HCT116 (cell line): ENCODE measurements at regions not wholly inside any gene's neighbourhood (a gene's known extent, or its start where the extent isn't known, plus 50 kb on each side); places are given as distances from the start of the nearest gene placed in this dataset.

ENCODE experiments used
- ATAC-seq: fragments of 200-7000 bp; cut with Tn5 transposase; 2 replicates; pipeline ENCODE4 v1.9.1; 2020; ENCODE audit warnings: mild to moderate bottlenecking, moderate library complexity
- BruUV-seq: library from RNA; stranded (reverse); fragments of 400-500 nt; replicated peaks from 2 replicates; lab custom pipeline; 2021; lab: Mats Ljungman, UMichigan
- CTCF ChIA-PET: fragments of 300-600 bp; sonication (Branson Sonifier 250); formaldehyde crosslinking; loops from one replicate; lab custom pipeline; 2021; ENCODE audit warnings: antibody characterized with exemption; lab: Charles Lee
- POLR2A ChIA-PET: fragments of 300-600, 350-600 bp; sonication (Branson Sonifier 250); formaldehyde crosslinking; loops from one replicate; lab custom pipeline; 2021; ENCODE audit warnings: antibody characterized with exemption; lab: Charles Lee
- RAD21 ChIA-PET, 2 experiments: fragments of 300-600 bp; sonication (Branson Sonifier 250); formaldehyde crosslinking; loops; one replicate each; lab custom pipeline; 2023; ENCODE audit warnings: low total read pairs in 2 of 2; ENCODE audit not compliant: uncharacterized antibody in 2 of 2, unreplicated experiment in 2 of 2, low non-redundant PET in 1 of 2; lab: Charles Lee
- DNase-seq: peaks from one replicate; pipeline ENCODE4 v3.0.0-alpha.2; 2010; ENCODE audit warnings: low read depth, low spot score
- H2AFZ ChIP-seq: fragments of 200-600 bp; shearing (Covaris generic), sonication (generic); 2 replicates; pipeline ENCODE4 v1.6.1; 2017; ENCODE audit warnings: low read depth, mixed run types, mixed read lengths, antibody characterized with exemption, low read length; ENCODE audit not compliant: poor library complexity, severe bottlenecking
- H3K27ac ChIP-seq: 2 replicates; pipeline ENCODE4 v1.5.1; 2012; ENCODE audit warnings: low read depth, low read length
- H3K27me3 ChIP-seq: fragments of 200-600 bp; sonication (generic); 2 replicates; pipeline ENCODE4 v1.6.1; 2016; ENCODE audit warnings: mixed run types, low read length, mixed read lengths; ENCODE audit not compliant: insufficient read depth
- H3K36me3 ChIP-seq, 2 experiments: fragments of 200-500 bp in 1 of 2; fragments of 200-600 bp in 1 of 2; sonication (Bioruptor generic) in 1 of 2; sonication (generic) in 1 of 2; 2 replicates each; pipeline versions ENCODE4 v1.5.1 to v1.6.1; 2014 to 2016; ENCODE audit warnings: low read length in 2 of 2, inconsistent platforms in 1 of 2, mixed read lengths in 1 of 2, mixed run types in 1 of 2; ENCODE audit not compliant: insufficient read depth in 2 of 2, control insufficient read depth in 1 of 2
- H3K4me1 ChIP-seq, 2 experiments: fragments of 200-600 bp in 1 of 2; sonication (generic) in 1 of 2; 2 replicates each; pipeline versions ENCODE4 v1.5.1 to v1.6.1; 2012 to 2017; ENCODE audit warnings: low read length in 2 of 2, inconsistent platforms in 1 of 2, mild to moderate bottlenecking in 1 of 2, mixed read lengths in 1 of 2, mixed run types in 1 of 2, moderate library complexity in 1 of 2; ENCODE audit not compliant: insufficient read depth in 2 of 2, control insufficient read depth in 1 of 2
- H3K4me2 ChIP-seq: fragments of 200-600 bp; sonication (generic); 2 replicates; pipeline ENCODE4 v1.6.1; 2017; ENCODE audit warnings: mixed run types, low read length, mixed read lengths
- H3K4me3 ChIP-seq, 2 experiments: fragments of 200-600 bp in 1 of 2; sonication (generic) in 1 of 2; replicated peaks in 1 of 2; 2 replicates each; pipeline ENCODE4 v1.5.1; 2011 to 2016; ENCODE audit warnings: low read length in 2 of 2, control low read depth in 1 of 2, low read depth in 1 of 2, mild to moderate bottlenecking in 1 of 2, mixed read lengths in 1 of 2, mixed run types in 1 of 2
- H3K79me2 ChIP-seq: fragments of 200-600 bp; sonication (generic); 2 replicates; pipeline ENCODE4 v1.6.1; 2017; ENCODE audit warnings: mild to moderate bottlenecking, mixed run types, low read length, moderate library complexity, mixed read lengths; ENCODE audit not compliant: insufficient read depth
- H3K9ac ChIP-seq: fragments of 200-600 bp; sonication (generic); 2 replicates; pipeline ENCODE4 v1.6.1; 2016; ENCODE audit warnings: low read length, mixed read lengths
- H3K9me2 ChIP-seq: fragments of 200-600 bp; sonication (generic), shearing (Covaris generic); 2 replicates; pipeline ENCODE4 v1.6.1; 2017; ENCODE audit warnings: mixed run types, mild to moderate bottlenecking, moderate library complexity; ENCODE audit not compliant: insufficient read depth
- H3K9me3 ChIP-seq, 2 experiments: fragments of 200-500 bp in 1 of 2; fragments of 200-600 bp in 1 of 2; sonication (Bioruptor generic) in 1 of 2; sonication (generic) in 1 of 2; 2 replicates each; pipeline ENCODE4 v1.6.1; 2014 to 2017; ENCODE audit warnings: low read length in 2 of 2, mixed read lengths in 2 of 2, inconsistent platforms in 1 of 2, low read depth in 1 of 2, mild to moderate bottlenecking in 1 of 2, mixed run types in 1 of 2, moderate library complexity in 1 of 2; ENCODE audit not compliant: control insufficient read depth in 1 of 2, insufficient read depth in 1 of 2
- H4K20me1 ChIP-seq: fragments of 200-600 bp; sonication (generic), shearing (Covaris generic); 2 replicates; pipeline ENCODE4 v1.6.1; 2017; ENCODE audit warnings: mixed run types, mild to moderate bottlenecking, moderate library complexity; ENCODE audit not compliant: insufficient read depth
- ATF3 ChIP-seq: IDR thresholded peaks from 2 replicates; pipeline ENCODE4 v1.6.1; 2012
- CEBPB ChIP-seq: IDR thresholded peaks from 2 replicates; pipeline ENCODE4 v1.6.1; 2012; ENCODE audit warnings: low read depth
- EGR1 ChIP-seq: IDR thresholded peaks from 2 replicates; pipeline ENCODE4 v1.6.1; 2012; ENCODE audit warnings: low read depth
- EZH2 ChIP-seq: fragments of 200-600 bp; sonication (generic); IDR thresholded peaks from 2 replicates; pipeline ENCODE4 v1.6.1; 2017; ENCODE audit warnings: antibody characterized with exemption, mixed run types
- EZH2phosphoT487 ChIP-seq: fragments of 200-600 bp; IDR thresholded peaks from 2 replicates; pipeline ENCODE4 v1.6.1; 2018; ENCODE audit warnings: antibody characterized with exemption, borderline replicate concordance
- FOSL1 ChIP-seq: IDR thresholded peaks from 2 replicates; pipeline ENCODE4 v1.6.1; 2012; ENCODE audit warnings: low read depth
- JUND ChIP-seq: IDR thresholded peaks from 2 replicates; pipeline ENCODE4 v1.6.1; 2012
- MAX ChIP-seq: IDR thresholded peaks from 2 replicates; pipeline ENCODE4 v1.6.1; 2012
- POLR2A ChIP-seq: IDR thresholded peaks from 2 replicates; pipeline ENCODE4 v1.7.0; 2011; ENCODE audit warnings: borderline replicate concordance; ENCODE audit not compliant: insufficient read depth, insufficient read length; ENCODE audit errors: extremely low read depth
- POLR2AphosphoS5 ChIP-seq: IDR thresholded peaks from 2 replicates; pipeline ENCODE4 v1.6.1; 2011; ENCODE audit warnings: mild to moderate bottlenecking, low read depth, low read length, moderate library complexity
- RAD21 ChIP-seq: IDR thresholded peaks from 2 replicates; pipeline ENCODE4 v1.6.1; 2012; ENCODE audit warnings: low read depth, mild to moderate bottlenecking
- REST ChIP-seq: IDR thresholded peaks from 2 replicates; pipeline ENCODE4 v1.6.1; 2012; ENCODE audit warnings: low read depth
- SIN3A ChIP-seq: IDR thresholded peaks from 2 replicates; pipeline ENCODE4 v1.6.1; 2012; ENCODE audit warnings: low read depth
- SRF ChIP-seq: IDR thresholded peaks from 2 replicates; pipeline ENCODE4 v1.6.1; 2012; ENCODE audit warnings: low read depth
- TCF7L2 ChIP-seq: IDR thresholded peaks from 2 replicates; pipeline ENCODE4 v1.7.0; 2011; ENCODE audit warnings: borderline replicate concordance, inconsistent platforms; ENCODE audit not compliant: insufficient read depth, insufficient read length; ENCODE audit errors: extremely low read depth
- YY1 ChIP-seq: IDR thresholded peaks from 2 replicates; pipeline ENCODE4 v1.6.1; 2011; ENCODE audit warnings: low read length, low read depth, moderate library complexity, mild to moderate bottlenecking; ENCODE audit not compliant: insufficient replicate concordance; ENCODE audit errors: extremely low read depth
- ZFX ChIP-seq: fragments of 450-650 bp; IDR thresholded peaks from 2 replicates; pipeline ENCODE4 v1.6.1; 2017
- ZNF274 ChIP-seq: fragments of 200-500 bp; sonication (Bioruptor generic); IDR thresholded peaks from 2 replicates; pipeline ENCODE4 v1.6.1; 2014; ENCODE audit warnings: mild to moderate bottlenecking, low read depth, low read length, inconsistent platforms
- intact Hi-C: fragments of 100-400 bp; cut with micrococcal nuclease; formaldehyde crosslinking; loops from 2 replicates; pipeline ENCODE4 v1.10.0; 2022
- TF ChIP-seq, protein P1 (sequence below): IDR thresholded peaks from 2 replicates; pipeline ENCODE4 v1.6.1; 2011; ENCODE audit warnings: mild to moderate bottlenecking, low read length, moderate library complexity; ENCODE audit not compliant: insufficient replicate concordance; ENCODE audit errors: extremely low read depth

DNA sequence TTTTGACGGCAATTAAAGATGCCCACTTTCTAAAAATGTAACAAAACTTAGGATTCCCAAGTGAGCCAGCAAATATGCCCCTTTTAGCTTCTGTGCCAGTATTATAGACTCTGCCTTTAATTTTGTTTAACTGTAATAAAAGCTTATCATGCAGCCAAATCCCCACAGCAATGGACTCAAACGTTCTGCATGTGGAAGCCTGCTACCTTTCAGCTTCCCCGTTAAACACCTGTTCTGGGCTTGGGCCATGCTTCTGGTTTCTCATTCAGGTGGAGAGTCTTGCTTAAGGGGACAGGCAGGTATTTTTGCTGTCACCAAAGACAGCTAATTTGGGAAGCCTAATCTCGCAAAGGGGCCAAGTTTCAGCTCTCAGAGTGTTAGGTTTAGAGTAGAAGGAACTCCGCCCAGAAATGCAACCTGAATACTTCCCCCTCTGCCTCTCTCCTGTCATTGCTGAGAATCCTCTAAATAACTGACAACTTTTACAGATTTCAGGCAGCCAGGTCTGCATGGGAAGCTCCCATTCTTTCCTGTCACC, 399.4 kb upstream of the ATP11B start:
- DNase-seq (no peak), ATAC-seq (no peak)
- Histone ChIP-seq H3K27me3 (no peaks in the 10 kb centered on the region), H3K9me3 (no peaks in the 10 kb centered on the region), H3K36me3 (no peaks in the 10 kb centered on the region), H3K4me3 (no peak overlapping the region), H3K4me1 (peaks cover 9% of the 10 kb centered on the region in 2 experiments; a peak in 3 of 4 replicates), H3K9me2 (no peaks in the 10 kb centered on the region), H3K79me2 (no peaks in the 10 kb centered on the region), H3K27ac (no peak overlapping the region), H2AFZ (no peak overlapping the region), H3K9ac (no peak overlapping the region), H4K20me1 (no peaks in the 10 kb centered on the region), H3K4me2 (no peak overlapping the region)
- intact Hi-C loops, result no loop called here
- CTCF ChIA-PET, result no interaction called here
- no TSS peak for BruUV-seq
- RAD21 ChIA-PET, result no interaction called here
- POLR2A ChIA-PET, result no interaction called here
- TF ChIP-seq MAX (no peak), YY1 (no peak), EZH2phosphoT487 (no peak), ZFX (no peak), JUND (no peak), RAD21 (no peak), TCF7L2 (no peak), SRF (no peak), SIN3A (no peak), ATF3 (no peak), FOSL1 (no peak), EGR1 (no peak), ZNF274 (no peak), REST (no peak), CEBPB (no peak), POLR2A (no peak), EZH2 (no peak), POLR2AphosphoS5 (no peak)
- TF ChIP-seq, protein P1, sequence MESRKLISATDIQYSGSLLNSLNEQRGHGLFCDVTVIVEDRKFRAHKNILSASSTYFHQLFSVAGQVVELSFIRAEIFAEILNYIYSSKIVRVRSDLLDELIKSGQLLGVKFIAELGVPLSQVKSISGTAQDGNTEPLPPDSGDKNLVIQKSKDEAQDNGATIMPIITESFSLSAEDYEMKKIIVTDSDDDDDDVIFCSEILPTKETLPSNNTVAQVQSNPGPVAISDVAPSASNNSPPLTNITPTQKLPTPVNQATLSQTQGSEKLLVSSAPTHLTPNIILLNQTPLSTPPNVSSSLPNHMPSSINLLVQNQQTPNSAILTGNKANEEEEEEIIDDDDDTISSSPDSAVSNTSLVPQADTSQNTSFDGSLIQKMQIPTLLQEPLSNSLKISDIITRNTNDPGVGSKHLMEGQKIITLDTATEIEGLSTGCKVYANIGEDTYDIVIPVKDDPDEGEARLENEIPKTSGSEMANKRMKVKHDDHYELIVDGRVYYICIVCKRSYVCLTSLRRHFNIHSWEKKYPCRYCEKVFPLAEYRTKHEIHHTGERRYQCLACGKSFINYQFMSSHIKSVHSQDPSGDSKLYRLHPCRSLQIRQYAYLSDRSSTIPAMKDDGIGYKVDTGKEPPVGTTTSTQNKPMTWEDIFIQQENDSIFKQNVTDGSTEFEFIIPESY, result no peak
